Stimulated activated naive B cell treated with anti-CD40 and anti-IgM and Interleukin-4, amounts not matched to agents 10 μg/mL and 1 μg/mL and 100 μg/mL, for 72 hours (primary cell): ENCODE measurements at regions not wholly inside any gene's neighbourhood (a gene's known extent, or its start where the extent isn't known, plus 50 kb on each side); places are given as distances from the start of the nearest gene placed in this dataset.

Experiments used
- ATAC-seq, 2 donors: fragments of 150-1000 bp; cut with Tn5 transposase; replicated peaks; 2 replicates each; pipeline ENCODE4 v1.10.0; 2021; ENCODE audit warnings: moderate library complexity in 1 of 2
- DNase-seq: peaks from one replicate; pipeline ENCODE4 v3.0.0; 2021
- H3K27ac Mint-ChIP-seq: one replicate; pipeline ENCODE4 v1.8.0; 2022; ENCODE audit warnings: mild to moderate bottlenecking, mixed read lengths
- H3K27me3 Mint-ChIP-seq, 2 donors: one replicate each; pipeline ENCODE4 v1.8.0; 2022; ENCODE audit warnings: mixed read lengths in 2 of 2
- H3K36me3 Mint-ChIP-seq, 2 donors: one replicate each; pipeline ENCODE4 v1.8.0; 2022; ENCODE audit warnings: mixed read lengths in 2 of 2, mild to moderate bottlenecking in 1 of 2
- H3K4me1 Mint-ChIP-seq, 2 donors: one replicate each; pipeline ENCODE4 v1.8.0; 2022; ENCODE audit warnings: mixed read lengths in 2 of 2, mild to moderate bottlenecking in 1 of 2
- H3K4me3 Mint-ChIP-seq, 2 donors: one replicate each; pipeline ENCODE4 v1.8.0; 2022; ENCODE audit warnings: mild to moderate bottlenecking in 2 of 2, mixed read lengths in 2 of 2, moderate library complexity in 1 of 2
- H3K9me3 Mint-ChIP-seq, 2 donors: one replicate each; pipeline ENCODE4 v1.8.0; 2022; ENCODE audit warnings: mixed read lengths in 2 of 2, mild to moderate bottlenecking in 1 of 2

- no peak overlapping the region for H3K27ac Mint-ChIP-seq
- peaks cover 7 to 11% of the 10 kb centered on the region in 2 donors for H3K27me3 Mint-ChIP-seq
- DNase-seq (no peak), ATAC-seq (no peak)
- no peak overlapping the region for H3K4me3 Mint-ChIP-seq
- peaks cover 37 to 53% of the 10 kb centered on the region in 2 donors for H3K4me1 Mint-ChIP-seq
- peaks cover 0 to 4% of the 10 kb centered on the region in 2 donors for H3K36me3 Mint-ChIP-seq
- H3K9me3 Mint-ChIP-seq = peaks cover 0 to 4% of the 10 kb centered on the region in 2 donors
These were observed 50.0 kb upstream of the LCTL start for GRCh38 chr15:66615846-66616245.

- Mint-ChIP-seq H3K4me3 (no peak overlapping the region), H3K4me1 (peaks cover 37 to 54% of the 10 kb centered on the region in 2 donors), H3K27me3 (peaks cover 17 to 21% of the 10 kb centered on the region in 2 donors), H3K36me3 (peaks cover 0 to 4% of the 10 kb centered on the region in 2 donors), H3K27ac (peak overlapping the region; percentile 69), H3K9me3 (peaks cover 0 to 4% of the 10 kb centered on the region in 2 donors)
- ATAC-seq (peak; percentile 49 to 54), DNase-seq (no peak)
These were observed 51.6 kb upstream of the LCTL start for GRCh38 chr15:66617137-66618090.

GRCh38 chr15:66619152-66619903, 53.5 kb upstream of the LCTL start:
- Mint-ChIP-seq H3K36me3 (no peaks in the 10 kb centered on the region), H3K27me3 (peaks cover 25 to 34% of the 10 kb centered on the region in 2 donors), H3K4me1 (peaks cover 22 to 40% of the 10 kb centered on the region in 2 donors), H3K9me3 (no peaks in the 10 kb centered on the region), H3K4me3 (no peak overlapping the region), H3K27ac (no peak overlapping the region)
- DNase-seq = peak; percentile 22
- ATAC-seq = peak; percentile 61 to 63

- Mint-ChIP-seq H3K36me3 (no peaks in the 10 kb centered on the region), H3K4me1 (peaks cover 15 to 30% of the 10 kb centered on the region in 2 donors), H3K27ac (no peak overlapping the region), H3K4me3 (no peak overlapping the region), H3K27me3 (peaks cover 25 to 34% of the 10 kb centered on the region in 2 donors), H3K9me3 (no peaks in the 10 kb centered on the region)
- ATAC-seq (no peak), DNase-seq (no peak)
These were observed 54.5 kb upstream of the LCTL start for GRCh38 chr15:66620341-66620740.

- H3K36me3 Mint-ChIP-seq = no peaks in the 10 kb centered on the region
- DNase-seq = no peak
These were observed 55.0 kb upstream of the LCTL start for GRCh38 chr15:66620744-66621344.

GRCh38 chr15:66621491-66622467, 56.0 kb upstream of the LCTL start:
- ATAC-seq (no peak), DNase-seq (no peak)
- no peaks in the 10 kb centered on the region for H3K36me3 Mint-ChIP-seq
- no peaks in the 10 kb centered on the region for H3K9me3 Mint-ChIP-seq
- H3K4me3 Mint-ChIP-seq = no peak overlapping the region
- peaks cover 25 to 34% of the 10 kb centered on the region in 2 donors for H3K27me3 Mint-ChIP-seq
- peaks cover 9 to 16% of the 10 kb centered on the region in 2 donors for H3K4me1 Mint-ChIP-seq
- H3K27ac Mint-ChIP-seq = no peak overlapping the region

More at GRCh38 chr15:66620744-66621344, 55.0 kb upstream of the LCTL start:
- H3K4me1 Mint-ChIP-seq = peaks cover 12 to 25% of the 10 kb centered on the region in 2 donors
- peaks cover 25 to 34% of the 10 kb centered on the region in 2 donors for H3K27me3 Mint-ChIP-seq
- H3K9me3 Mint-ChIP-seq = no peaks in the 10 kb centered on the region
- no peak overlapping the region for H3K4me3 Mint-ChIP-seq
- no peak for ATAC-seq
- no peak overlapping the region for H3K27ac Mint-ChIP-seq

GRCh38 chr15:66622591-66623022, 56.8 kb upstream of the LCTL start:
- H3K9me3 Mint-ChIP-seq = no peaks in the 10 kb centered on the region
- DNase-seq (no peak), ATAC-seq (no peak)
- peaks cover 3 to 8% of the 10 kb centered on the region in 2 donors for H3K4me1 Mint-ChIP-seq
- no peaks in the 10 kb centered on the region for H3K36me3 Mint-ChIP-seq
- H3K27me3 Mint-ChIP-seq = peaks cover 25 to 34% of the 10 kb centered on the region in 2 donors
- H3K4me3 Mint-ChIP-seq = no peak overlapping the region
- no peak overlapping the region for H3K27ac Mint-ChIP-seq

GRCh38 chr15:66623801-66624453, 58.1 kb upstream of the LCTL start:
- Mint-ChIP-seq H3K36me3 (no peaks in the 10 kb centered on the region), H3K4me3 (no peak overlapping the region), H3K9me3 (no peaks in the 10 kb centered on the region), H3K27me3 (peaks cover 25 to 34% of the 10 kb centered on the region in 2 donors), H3K4me1 (peaks cover 0 to 5% of the 10 kb centered on the region in 2 donors), H3K27ac (no peak overlapping the region)
- ATAC-seq = no peak
- no peak for DNase-seq

- H3K27ac Mint-ChIP-seq = no peak overlapping the region
- peaks cover 0 to 5% of the 10 kb centered on the region in 2 donors for H3K4me1 Mint-ChIP-seq
- peaks cover 25 to 27% of the 10 kb centered on the region in 2 donors for H3K27me3 Mint-ChIP-seq
- DNase-seq = no peak
- H3K36me3 Mint-ChIP-seq = no peaks in the 10 kb centered on the region
- ATAC-seq = no peak
- H3K9me3 Mint-ChIP-seq = no peaks in the 10 kb centered on the region
- no peak overlapping the region for H3K4me3 Mint-ChIP-seq
These were observed 59.7 kb upstream of the LCTL start for GRCh38 chr15:66625531-66625930.

GRCh38 chr15:66625974-66626373, 60.2 kb upstream of the LCTL start:
- Mint-ChIP-seq H3K27ac (no peak overlapping the region), H3K4me3 (no peak overlapping the region), H3K4me1 (peaks cover 0 to 5% of the 10 kb centered on the region in 2 donors), H3K27me3 (peaks cover 22% of the 10 kb centered on the region in 2 donors), H3K9me3 (no peaks in the 10 kb centered on the region), H3K36me3 (no peaks in the 10 kb centered on the region)
- DNase-seq = no peak
- ATAC-seq = no peak

- Mint-ChIP-seq H3K36me3 (no peaks in the 10 kb centered on the region), H3K27ac (no peak overlapping the region), H3K27me3 (peaks cover 0 to 5% of the 10 kb centered on the region in 2 donors), H3K4me3 (no peak overlapping the region), H3K9me3 (no peaks in the 10 kb centered on the region), H3K4me1 (no peaks in the 10 kb centered on the region)
- DNase-seq (no peak), ATAC-seq (no peak)
These were observed 63.4 kb upstream of the LCTL start for GRCh38 chr15:66628976-66629723.

GRCh38 chr15:66629817-66630576, 64.2 kb upstream of the LCTL start:
- H3K4me1 Mint-ChIP-seq = no peaks in the 10 kb centered on the region
- no peaks in the 10 kb centered on the region for H3K9me3 Mint-ChIP-seq
- H3K4me3 Mint-ChIP-seq = no peak overlapping the region

More at GRCh38 chr15:66629817-66630576, 64.2 kb upstream of the LCTL start:
- DNase-seq = no peak
- Mint-ChIP-seq H3K27ac (no peak overlapping the region), H3K27me3 (peaks cover 0 to 5% of the 10 kb centered on the region in 2 donors), H3K36me3 (no peaks in the 10 kb centered on the region)
- ATAC-seq = no peak
